LoVo (cell line): ENCODE measurements at regions not wholly inside any gene's neighbourhood (a gene's known extent, or its start where the extent isn't known, plus 50 kb on each side); places are given as distances from the start of the nearest gene placed in this dataset.
"Not testable (repeated sequence)": the region's sequence is repeated elsewhere in the genome, so short reads cannot be mapped to it uniquely, and the experiment has no call there.

Experiments
- DNase-seq: peaks from one replicate; pipeline ENCODE4 v3.0.0-alpha.2; 2016; ENCODE audit warnings: low spot score

DNA sequence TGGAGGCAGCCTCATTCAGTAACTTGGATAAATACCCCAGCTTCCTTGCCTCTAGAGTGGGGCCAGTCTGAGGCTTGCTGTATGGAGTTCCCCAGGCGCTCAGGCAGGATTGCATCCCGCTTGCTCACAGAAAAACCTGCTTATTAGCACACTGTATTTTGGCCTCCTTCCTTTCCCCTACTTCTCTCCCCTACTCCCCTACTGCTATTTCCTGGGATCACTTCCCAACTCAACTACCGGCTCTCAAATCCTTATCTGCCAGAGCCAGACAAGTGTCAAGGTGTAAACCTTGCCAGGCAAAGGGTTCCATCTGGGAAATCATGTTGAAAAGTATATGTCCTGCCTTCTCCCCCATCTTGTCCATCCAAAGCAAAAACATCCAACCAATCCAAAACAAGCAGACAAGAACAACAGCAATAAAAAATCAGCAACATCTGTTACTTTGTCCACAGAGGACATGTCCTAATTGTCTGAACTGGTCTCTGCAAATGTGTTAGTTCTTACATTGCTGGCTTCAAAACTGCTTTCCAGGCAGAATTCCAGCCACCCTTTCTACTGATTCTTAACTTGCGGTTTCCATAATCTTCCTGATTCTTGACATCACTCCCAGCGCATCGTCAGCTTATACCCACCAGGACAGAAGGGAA, 164.1 kb upstream of the SEMA6A start:
- DNase-seq = no peak

DNA sequence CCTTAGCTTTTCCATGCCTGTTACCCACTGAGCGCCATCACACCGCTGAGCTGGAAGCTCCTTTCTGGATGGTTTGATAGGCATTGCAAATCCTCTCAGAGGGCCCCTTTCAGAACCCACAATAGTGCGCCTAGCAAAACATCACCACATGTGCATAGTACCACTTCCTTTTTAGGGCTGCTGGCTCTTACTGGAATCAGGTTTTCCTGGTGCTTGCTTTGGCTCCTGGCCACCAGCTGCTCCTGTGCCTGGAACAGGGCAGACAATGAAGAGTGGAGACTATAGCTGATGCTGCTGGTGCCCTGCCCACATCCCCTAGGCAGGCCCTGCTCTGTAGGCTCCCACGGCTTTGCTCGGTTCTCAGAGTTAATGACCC, 163.6 kb upstream of the SEMA6A start:
- no peak for DNase-seq

DNA sequence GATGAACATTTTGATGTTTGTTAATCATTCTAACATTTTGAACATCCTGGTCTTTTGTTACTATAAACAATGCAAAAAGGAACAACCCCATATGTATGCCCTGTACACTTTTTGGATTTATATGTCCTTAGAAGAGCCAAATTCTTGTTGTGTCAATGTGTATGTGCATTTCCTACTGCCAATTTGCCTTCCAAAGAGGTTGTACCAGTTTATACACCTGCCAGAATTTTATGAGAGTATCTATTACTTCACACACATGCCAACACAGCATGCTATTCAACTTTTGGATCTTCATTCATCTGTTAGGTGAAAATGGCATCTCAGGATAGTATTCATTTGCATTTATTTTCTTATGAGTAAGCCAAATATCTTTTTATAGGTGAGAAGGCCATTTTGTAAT, 162.0 kb upstream of the SEMA6A start:
- DNase-seq = no peak

- DNase-seq = no peak
Measured at GRCh38 chr5:116733991-116734975, 159.7 kb upstream of the SEMA6A start.

DNA sequence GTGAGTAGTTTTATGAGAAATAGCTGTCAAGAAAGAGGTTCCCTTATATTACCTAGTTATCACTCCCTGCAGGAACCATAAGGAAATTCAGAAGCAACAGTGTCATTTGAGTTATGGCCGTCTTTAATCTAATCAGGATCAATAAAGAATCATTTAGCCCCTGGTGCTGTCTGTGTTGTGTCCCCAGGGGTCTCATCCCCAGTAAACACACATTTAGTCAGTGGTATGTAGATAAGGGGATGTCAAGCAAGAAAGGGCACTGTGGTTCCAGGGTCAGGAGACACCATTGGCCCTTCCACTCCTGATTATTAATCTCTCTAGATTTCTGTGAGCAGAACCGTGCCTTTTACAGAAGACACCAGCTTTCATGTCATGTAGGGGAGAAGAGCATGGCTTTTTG, 158.0 kb upstream of the SEMA6A start:
- no peak for DNase-seq

DNA sequence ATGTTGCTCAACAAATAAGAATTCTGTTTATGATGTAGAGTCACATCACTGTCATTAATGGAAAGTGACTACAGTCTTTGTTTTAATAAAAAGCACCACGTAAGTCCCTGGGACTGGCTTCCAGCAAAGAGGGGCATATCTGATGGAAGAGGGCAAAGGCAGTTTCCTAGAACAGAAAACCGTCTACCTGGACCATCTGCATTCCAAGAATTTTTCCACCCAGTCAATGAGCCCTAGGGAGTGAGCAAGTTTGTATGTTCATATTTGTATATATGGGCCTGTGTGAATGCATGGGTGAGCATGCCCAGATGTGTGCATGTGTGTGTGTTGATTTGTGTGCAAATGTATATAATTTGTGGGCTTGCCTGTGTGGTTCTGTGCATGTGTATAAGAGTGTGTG, 156.8 kb upstream of the SEMA6A start:
- DNase-seq = no peak

- DNase-seq = no peak
Measured at GRCh38 chr5:116730706-116731105, 156.1 kb upstream of the SEMA6A start.

- no peak for DNase-seq
Measured at GRCh38 chr5:116730185-116730584, 155.6 kb upstream of the SEMA6A start.

DNA sequence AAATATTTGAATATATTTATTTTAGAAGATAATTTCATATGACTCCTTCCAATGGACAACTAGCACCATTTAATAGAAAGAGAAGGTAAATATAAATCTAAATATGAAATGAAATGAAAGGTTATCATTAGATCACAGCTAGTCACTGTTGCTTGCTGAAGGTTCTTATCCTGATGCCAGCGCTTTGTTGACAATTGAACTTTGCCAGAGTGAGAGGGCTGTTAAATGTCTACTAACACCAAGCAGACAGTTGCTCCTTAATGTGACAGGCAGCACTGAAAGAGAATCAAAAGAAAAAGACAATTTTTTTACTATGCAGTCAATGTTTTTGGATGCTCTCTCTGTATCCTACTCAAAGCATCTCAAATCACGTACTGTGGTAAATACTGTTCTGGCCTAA, 152.6 kb upstream of the SEMA6A start:
- DNase-seq = no peak

GRCh38 chr5:116726180-116726579, 151.6 kb upstream of the SEMA6A start:
- DNase-seq = not testable (repeated sequence)

DNA sequence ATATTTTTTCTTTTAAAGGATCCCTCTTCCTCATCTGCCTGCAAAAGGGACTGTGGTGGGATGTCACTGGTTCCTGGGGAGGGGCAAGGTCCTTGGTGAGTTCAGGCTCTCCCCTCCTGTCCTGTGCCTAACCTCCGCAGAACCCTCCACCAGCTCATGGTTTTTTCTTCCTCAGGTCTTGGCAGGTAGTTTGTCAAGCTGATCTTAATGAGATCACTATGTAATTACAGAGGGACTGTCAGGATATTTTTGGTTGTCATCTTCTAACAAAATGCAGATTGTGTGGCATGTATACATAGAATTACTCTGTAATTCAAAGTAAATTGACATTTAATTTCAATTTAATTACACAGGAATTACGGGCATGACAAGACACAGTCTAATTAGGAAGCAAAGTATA, 150.3 kb upstream of the SEMA6A start:
- no peak for DNase-seq

- no peak for DNase-seq
Measured at GRCh38 chr5:116722651-116723050, 148.0 kb upstream of the SEMA6A start.

- no peak for DNase-seq
Measured at GRCh38 chr5:116719106-116719505, 144.5 kb upstream of the SEMA6A start.

DNA sequence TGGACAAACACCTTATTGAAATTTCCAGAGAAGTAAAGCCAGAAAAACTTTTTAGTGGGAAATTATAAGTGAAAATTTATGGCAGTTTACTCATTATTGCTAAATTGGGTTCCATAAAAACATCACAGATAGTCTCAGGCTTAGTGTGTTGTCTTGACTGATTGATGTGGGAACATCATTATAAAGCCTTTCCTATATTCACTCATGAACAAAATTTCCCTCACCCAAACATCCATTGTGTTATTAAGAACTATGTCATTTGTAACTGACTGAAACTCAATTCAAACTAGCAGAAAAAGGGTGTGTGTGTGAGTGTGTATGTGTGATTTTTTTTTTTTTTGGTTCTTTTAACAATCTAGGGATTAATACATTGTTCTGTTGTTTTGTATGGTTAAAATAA, 143.7 kb upstream of the SEMA6A start:
- DNase-seq = no peak

GRCh38 chr5:116709082-116709481, 134.5 kb upstream of the SEMA6A start:
- no peak for DNase-seq

GRCh38 chr5:116705121-116705519, 130.5 kb upstream of the SEMA6A start:
- not testable (repeated sequence) for DNase-seq

GRCh38 chr5:116703941-116704340, 129.3 kb upstream of the SEMA6A start:
- no peak for DNase-seq

DNA sequence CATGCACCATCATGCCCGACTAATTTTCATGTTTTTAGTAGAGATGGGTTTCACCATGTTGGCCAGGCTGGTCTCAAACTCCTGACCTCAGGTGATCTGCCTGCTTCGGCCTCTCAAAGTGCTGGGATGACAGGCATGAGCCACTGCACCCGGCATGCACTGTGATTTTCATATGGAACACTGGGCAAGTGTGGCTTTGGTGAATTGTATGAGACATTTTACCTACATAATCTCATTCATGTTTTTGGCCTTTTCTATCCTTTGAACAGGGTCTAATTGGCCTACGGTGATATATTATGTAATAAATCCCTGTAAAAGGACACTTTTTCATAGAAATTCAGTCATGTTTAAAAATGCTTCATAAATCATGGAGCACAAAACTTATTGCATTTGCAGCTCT, 128.7 kb upstream of the SEMA6A start:
- DNase-seq = no peak

DNA sequence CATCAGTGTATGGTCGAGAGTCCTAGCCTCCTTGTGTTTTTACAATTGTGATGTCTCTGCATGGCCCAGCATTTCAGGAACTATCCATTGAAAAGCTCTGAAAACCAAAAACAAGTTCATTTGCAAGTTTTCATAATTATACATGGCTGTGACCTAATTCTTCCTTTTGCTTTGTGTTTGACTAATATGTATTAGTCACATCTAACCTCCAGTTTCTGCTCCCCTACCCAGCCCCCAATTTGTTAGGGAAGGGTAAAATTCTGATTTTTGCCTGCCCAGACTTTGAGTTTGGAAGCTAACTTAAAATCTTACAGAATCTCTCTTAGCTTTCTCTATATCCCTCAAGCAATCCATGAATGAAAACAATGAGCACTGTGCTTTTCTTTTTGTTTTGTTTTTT, 128.2 kb upstream of the SEMA6A start:
- DNase-seq = no peak

GRCh38 chr5:116699332-116699731, 124.7 kb upstream of the SEMA6A start:
- DNase-seq = no peak

GRCh38 chr5:116696366-116696765, 121.7 kb upstream of the SEMA6A start:
- DNase-seq = no peak

GRCh38 chr5:116695681-116696080, 121.1 kb upstream of the SEMA6A start:
- no peak for DNase-seq

DNA sequence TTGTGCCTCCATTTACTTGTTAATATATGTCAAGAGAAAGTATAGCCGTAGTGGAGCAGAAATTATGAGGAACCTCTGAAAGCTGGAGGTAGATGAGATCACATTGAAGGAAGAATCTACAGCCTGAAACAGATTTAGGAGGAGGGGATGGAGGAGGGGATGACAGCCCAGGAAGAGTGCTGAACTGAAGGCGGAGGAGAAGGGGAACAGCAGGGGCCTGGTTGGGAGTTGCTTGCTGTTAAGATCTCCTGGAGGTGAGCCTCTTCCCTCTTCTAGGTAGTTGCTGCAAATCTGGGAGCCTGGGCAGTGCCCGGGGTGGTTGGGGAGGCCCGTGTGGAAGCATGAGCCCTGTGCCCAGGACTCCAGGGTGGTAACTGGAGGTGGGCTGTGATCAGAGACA, 111.8 kb upstream of the SEMA6A start:
- DNase-seq = no peak

DNA sequence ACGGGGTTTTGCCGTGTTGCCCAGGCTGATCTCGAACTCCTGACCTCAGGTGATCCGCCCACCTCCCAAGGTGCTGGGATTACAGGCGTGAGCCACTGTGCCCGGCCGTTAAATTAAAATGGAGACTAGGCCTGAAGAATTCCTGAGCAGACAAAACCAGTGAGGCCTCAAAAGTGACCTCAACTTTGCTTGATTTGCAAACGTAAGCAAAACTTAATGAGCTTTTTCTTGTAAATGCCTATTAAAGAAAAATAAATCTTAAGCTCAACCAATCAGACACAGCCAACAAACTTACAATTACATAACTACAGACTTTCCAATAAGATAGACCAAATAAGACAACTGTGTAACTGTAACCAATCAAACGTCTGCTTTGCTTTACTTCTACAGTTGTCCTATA, 111.3 kb upstream of the SEMA6A start:
- DNase-seq = no peak
